ENCODE measurements at regions not wholly inside any gene's neighbourhood (a gene's known extent, or its start where the extent isn't known, plus 50 kb on each side); places are given as distances from the start of the nearest gene placed in this dataset.

GRCh38 chr3:22608721-22609120 lies 594.4 kb upstream of the UBE2E2 start:
- Mint-ChIP-seq H3K9me3 (no peaks in the 10 kb centered on the region), H3K36me3 (no peaks in the 10 kb centered on the region), H3K4me3 (no peak overlapping the region), H3K27me3 (no peaks in the 10 kb centered on the region), H3K4me1 (ENCODE audit: unreplicated experiment) (no peaks in the 10 kb centered on the region), H3K27ac (no peak overlapping the region)
- TF ChIP-seq CTCF (conservative IDR thresholded peaks at IDR 0.05): no peak
- DNase-seq (ENCODE audit: extremely low spot score, unreplicated experiment): no peak

GRCh38 chr3:22609139-22609538 lies 594.0 kb upstream of the UBE2E2 start:
- H3K9me3 Mint-ChIP-seq: no peaks in the 10 kb centered on the region
- DNase-seq (ENCODE audit: extremely low spot score, unreplicated experiment): no peak
- no peak overlapping the region for H3K27ac Mint-ChIP-seq
- no peak overlapping the region for H3K4me3 Mint-ChIP-seq
- no peak for TF ChIP-seq CTCF (conservative IDR thresholded peaks at IDR 0.05)
- no peaks in the 10 kb centered on the region for H3K4me1 Mint-ChIP-seq (ENCODE audit: unreplicated experiment)
- H3K27me3 Mint-ChIP-seq: no peaks in the 10 kb centered on the region
- H3K36me3 Mint-ChIP-seq: no peaks in the 10 kb centered on the region

- Mint-ChIP-seq H3K4me1 (ENCODE audit: unreplicated experiment) (no peaks in the 10 kb centered on the region), H3K27me3 (peaks cover 3% of the 10 kb centered on the region), H3K27ac (no peak overlapping the region), H3K9me3 (no peaks in the 10 kb centered on the region), H3K36me3 (no peaks in the 10 kb centered on the region), H3K4me3 (no peak overlapping the region)
- no peak for DNase-seq (ENCODE audit: extremely low spot score, unreplicated experiment)
- TF ChIP-seq CTCF (conservative IDR thresholded peaks at IDR 0.05): no peak
These were observed 590.2 kb upstream of the UBE2E2 start for GRCh38 chr3:22612927-22613326.

GRCh38 chr3:22615790-22616189 lies 587.3 kb upstream of the UBE2E2 start:
- H3K9me3 Mint-ChIP-seq: no peaks in the 10 kb centered on the region
- H3K27me3 Mint-ChIP-seq: peaks cover 3% of the 10 kb centered on the region
- H3K4me3 Mint-ChIP-seq: no peak overlapping the region
- no peaks in the 10 kb centered on the region for H3K36me3 Mint-ChIP-seq
- H3K4me1 Mint-ChIP-seq (ENCODE audit: unreplicated experiment): no peaks in the 10 kb centered on the region
- no peak overlapping the region for H3K27ac Mint-ChIP-seq
- no peak for DNase-seq (ENCODE audit: extremely low spot score, unreplicated experiment)
- TF ChIP-seq CTCF (conservative IDR thresholded peaks at IDR 0.05): no peak

- no peak overlapping the region for H3K4me3 Mint-ChIP-seq
- no peaks in the 10 kb centered on the region for H3K9me3 Mint-ChIP-seq
- no peaks in the 10 kb centered on the region for H3K4me1 Mint-ChIP-seq (ENCODE audit: unreplicated experiment)
- H3K27me3 Mint-ChIP-seq: peaks cover 3% of the 10 kb centered on the region
- no peak for TF ChIP-seq CTCF (conservative IDR thresholded peaks at IDR 0.05)
- no peak for DNase-seq (ENCODE audit: extremely low spot score, unreplicated experiment)
- no peak overlapping the region for H3K27ac Mint-ChIP-seq
- no peaks in the 10 kb centered on the region for H3K36me3 Mint-ChIP-seq
These were observed 585.8 kb upstream of the UBE2E2 start for GRCh38 chr3:22617372-22617771.

GRCh38 chr3:22620498-22620897 lies 582.6 kb upstream of the UBE2E2 start:
- H3K27me3 Mint-ChIP-seq: peaks cover 3% of the 10 kb centered on the region
- no peak for TF ChIP-seq CTCF (conservative IDR thresholded peaks at IDR 0.05)
- H3K36me3 Mint-ChIP-seq: no peaks in the 10 kb centered on the region
- H3K9me3 Mint-ChIP-seq: no peaks in the 10 kb centered on the region
- H3K4me1 Mint-ChIP-seq (ENCODE audit: unreplicated experiment): no peaks in the 10 kb centered on the region
- H3K27ac Mint-ChIP-seq: no peak overlapping the region
- no peak overlapping the region for H3K4me3 Mint-ChIP-seq
- DNase-seq (ENCODE audit: extremely low spot score, unreplicated experiment): no peak
